ENCODE measurements at regions not wholly inside any gene's neighbourhood (a gene's known extent, or its start where the extent isn't known, plus 50 kb on each side); places are given as distances from the start of the nearest gene placed in this dataset.

DNA sequence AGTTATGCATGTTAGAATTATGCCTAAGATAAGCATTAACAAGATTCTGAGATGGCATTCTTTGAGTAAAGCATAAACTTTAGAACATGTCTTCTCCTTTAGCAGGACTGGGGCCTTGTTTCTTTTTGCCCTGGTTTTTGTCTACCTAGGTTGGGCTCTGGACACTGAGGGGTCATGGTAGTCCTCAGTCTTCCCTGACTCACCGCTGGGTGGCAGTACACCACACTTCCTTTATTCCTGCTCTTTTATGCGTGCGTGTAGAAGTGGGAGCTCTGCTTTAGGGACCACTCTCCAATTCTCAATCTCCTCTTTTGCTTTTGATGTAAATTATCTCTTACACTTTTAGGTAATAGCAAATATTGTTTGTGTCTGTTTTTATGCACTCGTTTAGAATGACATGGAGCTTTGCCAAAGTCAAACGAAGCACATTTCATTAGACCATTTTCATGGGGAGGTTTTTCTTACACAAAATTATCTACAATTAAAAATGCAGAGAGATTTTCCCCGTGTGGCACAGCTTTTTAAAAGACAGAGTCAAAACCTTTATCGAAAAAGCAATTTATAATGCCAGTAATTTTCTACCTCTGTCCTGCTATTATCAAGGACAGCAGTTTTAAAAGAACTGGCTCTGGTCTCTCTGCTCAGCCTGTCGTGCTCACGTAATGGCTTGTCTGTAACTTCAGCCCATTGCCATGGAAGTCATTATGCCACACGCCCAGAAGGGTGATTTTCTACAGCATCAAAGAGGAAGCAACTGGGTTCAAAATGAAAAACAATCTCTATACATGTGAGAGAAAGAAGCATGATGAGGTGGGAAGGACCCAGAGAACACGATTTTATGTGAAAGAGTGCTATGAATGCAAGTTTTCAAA is 413.9 kb downstream of the COG6 start:
- DNase-seq (ENCODE audit: low read depth in 2 of 2, low spot score in 1 of 2): peak; percentile 22 to 51

- no peak for DNase-seq (ENCODE audit: low read depth in 2 of 2, low spot score in 1 of 2)
Observed at GRCh38 chr13:40070357-40070756, 414.9 kb downstream of the COG6 start.

DNA sequence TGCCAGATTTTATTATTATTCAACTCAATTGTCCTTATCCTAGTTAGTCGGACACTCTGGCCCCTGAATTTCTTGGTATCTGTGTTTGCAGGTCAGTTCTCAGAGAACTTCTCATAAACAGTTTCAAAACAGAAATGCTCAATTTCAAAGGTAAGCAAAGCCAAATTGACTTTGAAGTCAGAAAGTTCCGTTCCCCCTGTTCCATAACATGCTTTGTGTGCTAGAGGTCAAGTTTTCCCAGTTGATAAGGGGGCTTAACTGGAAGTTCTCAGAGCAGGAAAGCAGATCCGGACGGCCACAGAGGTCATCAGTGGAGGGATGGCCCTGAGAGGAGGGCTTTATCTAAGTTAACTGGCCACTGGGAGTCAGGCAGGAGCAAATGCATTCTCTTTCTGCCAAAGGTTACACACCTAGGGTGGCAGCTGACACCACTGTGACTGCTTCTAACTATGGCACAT is 417.2 kb downstream of the COG6 start:
- no peak for DNase-seq (ENCODE audit: low read depth in 2 of 2, low spot score in 1 of 2)

- no peak for DNase-seq (ENCODE audit: low read depth in 2 of 2, low spot score in 1 of 2)
Observed at GRCh38 chr13:40074338-40074737, 418.9 kb downstream of the COG6 start.

DNA sequence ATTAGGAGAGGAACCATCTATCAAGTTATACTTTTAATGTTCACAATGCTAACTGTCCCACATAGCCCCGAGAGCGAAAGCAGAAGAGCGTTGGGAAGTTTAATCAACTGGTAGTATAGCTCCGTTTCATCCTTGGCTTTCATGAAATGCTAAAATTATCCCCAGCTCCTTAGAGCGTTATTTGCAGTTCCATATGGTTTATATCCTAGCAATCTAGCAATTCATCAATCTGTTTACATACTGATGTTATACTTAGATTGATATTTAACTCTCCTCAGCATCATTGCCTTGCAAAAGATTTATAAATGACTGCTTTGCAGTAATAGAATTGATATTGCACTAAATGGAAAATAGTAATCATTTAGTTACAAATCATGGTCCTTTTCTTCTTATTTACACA is 419.8 kb downstream of the COG6 start:
- DNase-seq (ENCODE audit: low read depth in 2 of 2, low spot score in 1 of 2): no peak

DNA sequence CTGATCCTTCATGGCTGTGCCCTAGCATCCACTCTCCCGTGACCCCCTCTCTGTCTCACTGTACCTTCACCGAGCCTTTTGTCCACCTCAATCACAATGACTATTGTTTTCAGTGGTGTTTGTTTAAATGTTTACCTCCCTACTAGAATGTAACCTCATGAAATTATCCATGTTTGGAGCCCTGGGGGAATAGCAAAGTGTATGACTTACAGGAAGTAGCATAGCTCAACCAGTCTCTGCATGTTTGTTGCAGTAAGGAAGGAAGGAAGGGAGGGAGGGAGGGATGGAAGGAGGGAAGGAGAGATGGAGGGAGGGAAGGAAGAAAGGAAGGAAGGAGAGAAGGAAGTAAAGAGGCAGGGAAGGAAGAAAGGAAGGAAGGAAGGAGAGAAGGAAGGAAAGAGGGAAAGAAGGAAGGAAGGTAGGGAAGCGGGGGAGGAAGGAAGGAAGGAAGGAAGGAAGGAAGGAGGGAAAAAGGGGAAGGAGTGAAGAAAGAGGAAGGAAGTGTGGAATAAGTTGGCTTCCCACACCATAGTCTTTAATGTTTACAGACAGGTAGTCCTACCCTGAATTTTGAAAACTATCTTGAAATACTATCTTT is 421.4 kb downstream of the COG6 start:
- DNase-seq (ENCODE audit: low read depth in 2 of 2, low spot score in 1 of 2): no peak

DNA sequence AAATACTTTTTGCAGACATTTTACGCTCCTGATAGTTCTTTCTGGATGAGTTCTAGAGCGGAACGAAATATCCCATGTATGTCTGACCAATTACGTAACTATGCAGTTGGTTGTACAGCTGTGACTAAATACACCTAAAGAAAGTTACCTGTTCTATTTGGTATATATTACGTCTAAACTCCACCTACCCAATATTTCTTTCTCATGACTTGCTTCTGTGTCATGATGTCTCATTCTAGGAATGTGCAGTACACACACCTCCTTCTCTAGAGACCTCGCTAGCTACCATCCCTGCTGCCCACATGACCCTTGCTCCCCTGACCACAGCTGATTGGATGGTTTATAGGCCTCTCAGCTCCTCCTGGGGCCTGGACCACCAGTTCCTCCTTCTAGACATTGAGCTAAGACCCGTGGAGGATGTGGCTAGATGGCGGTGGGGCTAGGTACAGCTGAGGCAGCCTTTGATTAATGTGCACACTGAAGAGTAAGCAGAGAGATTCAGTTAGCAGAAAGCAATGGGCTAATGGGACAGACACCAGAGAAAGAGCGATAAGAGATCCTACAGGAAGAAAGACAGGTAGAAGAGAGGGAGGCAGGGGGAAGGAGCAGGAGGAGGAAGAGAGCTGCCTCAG is 422.1 kb downstream of the COG6 start:
- DNase-seq (ENCODE audit: low read depth in 2 of 2, low spot score in 1 of 2): no peak

DNA sequence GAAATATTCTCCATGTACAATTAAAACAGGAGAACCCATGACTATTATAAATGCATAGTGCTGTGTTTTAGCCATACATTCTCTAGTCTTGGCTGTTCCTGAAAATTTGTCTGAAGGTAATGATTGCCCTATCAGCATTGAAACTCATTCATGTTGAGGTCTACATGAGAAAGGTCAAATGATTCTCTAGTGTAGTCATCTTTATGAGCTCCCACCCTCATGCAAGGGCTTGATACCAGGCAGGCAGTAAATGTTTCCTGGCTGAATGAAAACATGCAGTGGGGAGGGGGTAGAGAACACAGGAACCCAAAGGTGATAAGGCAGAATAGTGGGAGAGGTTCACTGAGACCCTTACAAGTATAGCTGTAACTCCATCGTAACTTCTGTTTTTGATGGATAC is 424.3 kb downstream of the COG6 start:
- DNase-seq (ENCODE audit: low read depth in 2 of 2, low spot score in 1 of 2): no peak

DNA sequence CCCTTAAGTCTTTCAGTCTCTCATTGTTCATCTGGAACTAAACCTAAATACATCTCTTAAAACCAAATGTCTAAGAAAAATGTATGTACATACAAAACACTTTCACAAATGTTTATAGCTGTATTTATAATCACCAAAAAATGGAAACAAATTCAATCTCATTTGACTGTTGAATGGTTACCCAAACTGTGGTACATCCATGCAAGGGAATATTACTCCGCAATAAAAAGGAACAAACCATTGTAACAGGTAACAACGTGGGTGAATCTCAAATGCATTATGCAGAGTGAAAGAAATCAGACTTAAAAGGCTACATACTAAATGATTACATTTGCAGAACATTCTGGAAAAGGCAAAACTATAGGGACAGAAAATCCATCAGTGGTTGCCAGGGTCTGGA is 425.2 kb downstream of the COG6 start:
- DNase-seq (ENCODE audit: low read depth in 2 of 2, low spot score in 1 of 2): no peak

- DNase-seq (ENCODE audit: low read depth in 2 of 2, low spot score in 1 of 2): no peak
Observed at GRCh38 chr13:40082639-40083038, 427.2 kb downstream of the COG6 start.

- no peak for DNase-seq (ENCODE audit: low read depth in 2 of 2, low spot score in 1 of 2)
Observed at GRCh38 chr13:40083841-40084240, 428.4 kb downstream of the COG6 start.

DNA sequence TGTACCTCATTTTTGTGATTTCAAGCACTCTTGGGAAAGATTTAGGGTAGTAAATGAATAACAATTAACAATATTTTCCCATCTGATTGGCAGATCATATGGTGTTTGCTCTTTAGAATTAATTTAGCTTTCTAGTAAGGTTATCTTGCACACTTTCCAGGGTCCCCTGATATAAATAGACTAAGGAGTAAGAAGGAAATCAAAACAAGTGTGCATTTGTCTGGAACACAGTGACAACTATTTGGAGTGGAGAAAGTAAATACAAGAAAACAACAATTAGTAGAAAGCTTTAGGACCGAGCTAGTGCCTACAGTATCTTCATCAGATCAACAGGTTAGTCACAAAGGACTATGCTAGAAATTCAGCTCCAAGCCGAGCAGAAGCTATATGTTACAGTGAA is 429.5 kb downstream of the COG6 start:
- DNase-seq (ENCODE audit: low read depth in 2 of 2, low spot score in 1 of 2): no peak

DNA sequence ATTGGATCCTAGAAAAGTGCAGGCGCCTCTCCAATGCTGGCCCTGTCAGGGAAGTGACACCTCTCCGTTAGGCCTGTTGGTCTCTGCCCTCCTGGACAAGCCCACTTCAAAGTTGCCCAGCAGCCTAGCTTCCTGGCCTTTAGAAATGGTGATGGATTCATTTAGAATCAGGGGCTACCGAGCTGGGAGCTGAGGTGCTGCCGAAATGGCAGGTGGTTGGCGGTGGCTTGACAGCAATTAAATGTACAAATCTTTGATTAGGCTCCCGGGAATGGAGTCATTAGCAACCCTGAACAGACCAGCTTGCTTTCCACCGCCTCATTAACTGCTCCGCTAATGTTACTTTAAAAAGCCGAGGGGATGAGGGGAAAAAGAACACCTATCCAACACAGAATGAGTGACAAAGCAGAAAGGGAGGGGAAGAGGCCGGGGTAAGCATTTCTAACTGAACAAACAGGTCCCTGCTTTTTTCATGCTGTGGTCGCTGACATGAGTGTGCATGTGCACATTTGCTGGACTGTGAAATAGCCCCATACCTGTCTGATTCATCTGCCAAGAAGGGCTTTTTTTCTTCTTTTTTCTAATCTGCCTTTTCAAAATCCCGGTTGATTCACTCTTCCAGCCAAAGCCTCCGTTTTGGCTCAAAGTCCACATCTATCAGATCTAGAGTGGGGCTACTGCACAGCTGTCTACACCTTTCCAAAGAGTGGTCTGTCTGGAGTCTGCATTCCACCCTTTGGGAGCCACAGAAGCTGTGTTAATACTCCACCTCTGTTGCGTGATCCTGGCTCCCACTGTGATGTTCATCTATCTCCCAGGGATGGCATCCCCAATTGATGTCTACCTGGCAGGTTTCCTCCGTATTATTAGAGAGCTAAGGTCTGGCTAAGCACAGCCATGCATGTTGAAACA is 431.9 kb downstream of the COG6 start:
- DNase-seq (ENCODE audit: low read depth in 2 of 2, low spot score in 1 of 2): no peak

DNA sequence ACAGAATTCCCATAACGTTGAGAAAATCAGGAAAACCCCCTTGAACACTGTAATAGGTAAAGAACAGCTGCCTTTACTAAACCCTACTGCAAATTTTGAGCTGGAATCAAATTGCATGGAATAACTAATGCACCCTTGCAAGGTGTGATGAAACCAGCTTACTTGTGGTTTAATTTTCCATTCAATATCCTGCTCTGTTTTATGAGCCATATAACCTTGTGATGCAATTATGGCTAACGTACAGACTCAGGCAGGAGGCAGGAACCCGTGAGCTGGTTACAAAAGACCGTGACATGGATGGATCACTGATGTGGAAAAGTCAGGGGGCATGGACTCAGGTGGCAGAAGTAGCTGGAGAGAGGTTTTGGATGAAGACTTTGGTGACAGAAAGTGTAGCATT is 438.6 kb downstream of the COG6 start:
- no peak for DNase-seq (ENCODE audit: low read depth in 2 of 2, low spot score in 1 of 2)

- DNase-seq (ENCODE audit: low read depth in 2 of 2, low spot score in 1 of 2): no peak
Observed at GRCh38 chr13:40095695-40096356, 440.4 kb downstream of the COG6 start.

DNA sequence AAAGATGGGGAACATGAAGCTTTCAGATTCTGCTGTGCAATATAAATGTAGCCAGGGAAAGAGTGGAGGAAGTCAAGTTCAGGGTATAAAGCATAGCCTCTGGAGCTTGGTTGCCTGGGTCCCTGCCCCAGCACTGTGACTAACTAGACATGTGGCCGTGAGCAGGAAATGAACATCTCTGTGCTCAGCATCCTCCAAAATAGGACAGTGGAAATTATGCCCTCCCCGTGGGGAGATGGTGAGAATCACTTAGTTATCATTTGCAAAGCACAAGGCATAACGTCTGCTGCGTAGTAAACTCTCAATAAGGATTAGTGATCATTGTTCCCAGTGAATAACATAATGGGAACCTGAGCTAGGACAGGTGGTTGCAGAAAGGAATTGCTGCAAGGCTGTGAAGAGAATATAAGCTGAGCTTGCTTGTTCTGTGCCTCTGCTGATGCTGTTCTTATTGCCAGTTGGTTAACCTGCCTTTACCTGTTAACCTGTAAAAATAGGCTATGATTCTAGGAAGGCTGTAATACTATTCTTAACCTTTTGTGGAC is 441.0 kb downstream of the COG6 start:
- DNase-seq (ENCODE audit: low read depth in 2 of 2, low spot score in 1 of 2): no peak

GRCh38 chr13:40098246-40098645 is 442.8 kb downstream of the COG6 start:
- DNase-seq (ENCODE audit: low read depth in 2 of 2, low spot score in 1 of 2): no peak

- DNase-seq (ENCODE audit: low read depth in 2 of 2, low spot score in 1 of 2): no peak
Observed at GRCh38 chr13:40101708-40102359, 446.4 kb downstream of the COG6 start.

GRCh38 chr13:40102360-40102727 is 446.9 kb downstream of the COG6 start:
- no peak for DNase-seq (ENCODE audit: low read depth in 2 of 2, low spot score in 1 of 2)

GRCh38 chr13:40102854-40103253 is 447.4 kb downstream of the COG6 start:
- DNase-seq (ENCODE audit: low read depth in 2 of 2, low spot score in 1 of 2): peak in 1 of 2 donors; percentile 29

Data from stimulated activated CD8-positive, alpha-beta memory T cell treated with anti-CD3 and anti-CD28 coated beads, Interleukin-4, amount 100 ng/mL, for 1 hour (primary cell).